ENCODE measurements at regions not wholly inside any gene's neighbourhood (a gene's known extent, or its start where the extent isn't known, plus 50 kb on each side); places are given as distances from the start of the nearest gene placed in this dataset.

- H3K4me2 ChIP-seq (ENCODE audit: low read length): no peak overlapping the region
- H3K9ac ChIP-seq: no peak overlapping the region
- no peaks in the 10 kb centered on the region for H3K4me1 ChIP-seq
- H3K79me2 ChIP-seq: no peaks in the 10 kb centered on the region
- no peaks in the 10 kb centered on the region for H3K27me3 ChIP-seq (ENCODE audit: control insufficient read depth, insufficient read depth, low read length)
- no peak for TF ChIP-seq CTCF (IDR thresholded peaks at IDR 0.05)
- no peaks in the 10 kb centered on the region for H3K36me3 ChIP-seq (ENCODE audit: control insufficient read depth, insufficient read depth, low read length)
- no peak overlapping the region for H3K27ac ChIP-seq
- H3K4me3 ChIP-seq (ENCODE audit: low read depth, low read length): no peak overlapping the region
- no peaks in the 10 kb centered on the region for H3K9me3 ChIP-seq (ENCODE audit: control insufficient read depth, low read length)
- no peak overlapping the region for H2AFZ ChIP-seq
Measured at GRCh38 chr12:86837246-86837645, 581.1 kb upstream of the MGAT4C start.

- Histone ChIP-seq H3K4me1 (no peaks in the 10 kb centered on the region), H3K79me2 (no peaks in the 10 kb centered on the region)
Measured at GRCh38 chr12:86834217-86834616, 578.0 kb upstream of the MGAT4C start.

GRCh38 chr12:86827409-86827808, 571.2 kb upstream of the MGAT4C start:
- no peak for TF ChIP-seq CTCF (IDR thresholded peaks at IDR 0.05)
- no peaks in the 10 kb centered on the region for H3K36me3 ChIP-seq (ENCODE audit: control insufficient read depth, insufficient read depth, low read length)
- H2AFZ ChIP-seq: no peak overlapping the region

More at GRCh38 chr12:86834217-86834616, 578.0 kb upstream of the MGAT4C start:
- Histone ChIP-seq H3K36me3 (ENCODE audit: control insufficient read depth, insufficient read depth, low read length) (no peaks in the 10 kb centered on the region), H3K4me2 (ENCODE audit: low read length) (no peak overlapping the region), H3K27me3 (ENCODE audit: control insufficient read depth, insufficient read depth, low read length) (no peaks in the 10 kb centered on the region), H2AFZ (no peak overlapping the region), H3K9me3 (ENCODE audit: control insufficient read depth, low read length) (no peaks in the 10 kb centered on the region), H3K4me3 (ENCODE audit: low read depth, low read length) (no peak overlapping the region), H3K9ac (no peak overlapping the region), H3K27ac (no peak overlapping the region)
- TF ChIP-seq CTCF (IDR thresholded peaks at IDR 0.05): no peak

GRCh38 chr12:86826051-86826450, 569.9 kb upstream of the MGAT4C start:
- no peak overlapping the region for H3K9ac ChIP-seq

More at GRCh38 chr12:86827409-86827808, 571.2 kb upstream of the MGAT4C start:
- Histone ChIP-seq H3K4me2 (ENCODE audit: low read length) (no peak overlapping the region), H3K4me3 (ENCODE audit: low read depth, low read length) (no peak overlapping the region), H3K27me3 (ENCODE audit: control insufficient read depth, insufficient read depth, low read length) (no peaks in the 10 kb centered on the region), H3K9ac (no peak overlapping the region), H3K27ac (no peak overlapping the region), H3K79me2 (no peaks in the 10 kb centered on the region), H3K4me1 (no peaks in the 10 kb centered on the region), H3K9me3 (ENCODE audit: control insufficient read depth, low read length) (no peaks in the 10 kb centered on the region)

More at GRCh38 chr12:86826051-86826450, 569.9 kb upstream of the MGAT4C start:
- Histone ChIP-seq H3K27ac (no peak overlapping the region), H3K36me3 (ENCODE audit: control insufficient read depth, insufficient read depth, low read length) (no peaks in the 10 kb centered on the region), H3K4me2 (ENCODE audit: low read length) (no peak overlapping the region), H3K27me3 (ENCODE audit: control insufficient read depth, insufficient read depth, low read length) (no peaks in the 10 kb centered on the region), H3K4me3 (ENCODE audit: low read depth, low read length) (no peak overlapping the region), H3K79me2 (no peaks in the 10 kb centered on the region), H3K4me1 (no peaks in the 10 kb centered on the region), H3K9me3 (ENCODE audit: control insufficient read depth, low read length) (no peaks in the 10 kb centered on the region), H2AFZ (no peak overlapping the region)
- TF ChIP-seq CTCF (IDR thresholded peaks at IDR 0.05): no peak

Measured in parathyroid adenoma (tissue), 2 donors.